ENCODE measurements at regions not wholly inside any gene's neighbourhood (a gene's known extent, or its start where the extent isn't known, plus 50 kb on each side); places are given as distances from the start of the nearest gene placed in this dataset.

- TF ChIP-seq, protein P1, sequence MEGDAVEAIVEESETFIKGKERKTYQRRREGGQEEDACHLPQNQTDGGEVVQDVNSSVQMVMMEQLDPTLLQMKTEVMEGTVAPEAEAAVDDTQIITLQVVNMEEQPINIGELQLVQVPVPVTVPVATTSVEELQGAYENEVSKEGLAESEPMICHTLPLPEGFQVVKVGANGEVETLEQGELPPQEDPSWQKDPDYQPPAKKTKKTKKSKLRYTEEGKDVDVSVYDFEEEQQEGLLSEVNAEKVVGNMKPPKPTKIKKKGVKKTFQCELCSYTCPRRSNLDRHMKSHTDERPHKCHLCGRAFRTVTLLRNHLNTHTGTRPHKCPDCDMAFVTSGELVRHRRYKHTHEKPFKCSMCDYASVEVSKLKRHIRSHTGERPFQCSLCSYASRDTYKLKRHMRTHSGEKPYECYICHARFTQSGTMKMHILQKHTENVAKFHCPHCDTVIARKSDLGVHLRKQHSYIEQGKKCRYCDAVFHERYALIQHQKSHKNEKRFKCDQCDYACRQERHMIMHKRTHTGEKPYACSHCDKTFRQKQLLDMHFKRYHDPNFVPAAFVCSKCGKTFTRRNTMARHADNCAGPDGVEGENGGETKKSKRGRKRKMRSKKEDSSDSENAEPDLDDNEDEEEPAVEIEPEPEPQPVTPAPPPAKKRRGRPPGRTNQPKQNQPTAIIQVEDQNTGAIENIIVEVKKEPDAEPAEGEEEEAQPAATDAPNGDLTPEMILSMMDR (IDR thresholded peaks at IDR 0.05), result no peak
- TF ChIP-seq POLR2A (IDR thresholded peaks at IDR 0.05), result no peak
Observed at GRCh38 chr9:784202-784601, 57.3 kb upstream of the DMRT1 start.
